WI38 (cell line): ENCODE measurements at regions not wholly inside any gene's neighbourhood (a gene's known extent, or its start where the extent isn't known, plus 50 kb on each side); places are given as distances from the start of the nearest gene placed in this dataset.

Source experiments
- H3K4me3 ChIP-seq: 2 replicates; pipeline ENCODE4 v1.5.1; 2011; ENCODE audit warnings: low read depth, mild to moderate bottlenecking, control low read depth, low read length
- TF ChIP-seq, protein P1 (sequence below): IDR thresholded peaks from 2 replicates; pipeline ENCODE4 v1.5.1; 2012; ENCODE audit warnings: low read depth, mild to moderate bottlenecking, control low read depth, low read length

- TF ChIP-seq, protein P1, sequence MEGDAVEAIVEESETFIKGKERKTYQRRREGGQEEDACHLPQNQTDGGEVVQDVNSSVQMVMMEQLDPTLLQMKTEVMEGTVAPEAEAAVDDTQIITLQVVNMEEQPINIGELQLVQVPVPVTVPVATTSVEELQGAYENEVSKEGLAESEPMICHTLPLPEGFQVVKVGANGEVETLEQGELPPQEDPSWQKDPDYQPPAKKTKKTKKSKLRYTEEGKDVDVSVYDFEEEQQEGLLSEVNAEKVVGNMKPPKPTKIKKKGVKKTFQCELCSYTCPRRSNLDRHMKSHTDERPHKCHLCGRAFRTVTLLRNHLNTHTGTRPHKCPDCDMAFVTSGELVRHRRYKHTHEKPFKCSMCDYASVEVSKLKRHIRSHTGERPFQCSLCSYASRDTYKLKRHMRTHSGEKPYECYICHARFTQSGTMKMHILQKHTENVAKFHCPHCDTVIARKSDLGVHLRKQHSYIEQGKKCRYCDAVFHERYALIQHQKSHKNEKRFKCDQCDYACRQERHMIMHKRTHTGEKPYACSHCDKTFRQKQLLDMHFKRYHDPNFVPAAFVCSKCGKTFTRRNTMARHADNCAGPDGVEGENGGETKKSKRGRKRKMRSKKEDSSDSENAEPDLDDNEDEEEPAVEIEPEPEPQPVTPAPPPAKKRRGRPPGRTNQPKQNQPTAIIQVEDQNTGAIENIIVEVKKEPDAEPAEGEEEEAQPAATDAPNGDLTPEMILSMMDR: no peak
- H3K4me3 ChIP-seq: no peak overlapping the region
Observed at GRCh38 chr5:120219988-120220387, 244.1 kb upstream of the PRR16 start.

DNA sequence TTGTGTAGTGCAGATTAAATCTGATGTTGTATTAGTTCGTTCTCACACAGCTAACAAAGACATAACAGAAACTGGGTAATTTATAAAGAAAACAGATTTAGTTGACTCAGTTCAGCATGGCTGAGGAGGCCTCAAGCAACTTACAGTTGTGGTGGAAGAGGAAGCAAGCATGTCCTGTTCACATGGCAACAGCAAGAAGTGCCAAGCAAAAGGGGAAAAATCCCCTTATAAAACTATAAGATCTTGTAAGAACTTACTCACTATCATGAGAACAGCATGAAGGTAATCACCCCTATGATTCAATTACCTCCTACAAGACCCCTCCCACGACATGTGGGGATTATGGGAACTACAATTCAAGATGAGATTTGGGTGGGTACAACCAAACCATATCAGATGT lies 238.6 kb upstream of the PRR16 start:
- no peak overlapping the region for H3K4me3 ChIP-seq
- TF ChIP-seq, protein P1: no peak

GRCh38 chr5:120228262-120229031 lies 235.7 kb upstream of the PRR16 start:
- H3K4me3 ChIP-seq: no peak overlapping the region
- TF ChIP-seq, protein P1: 0 out of 2 replicates have a peak, but pooled peaks have one; percentile 9

- TF ChIP-seq, protein P1: no peak
- no peak overlapping the region for H3K4me3 ChIP-seq
Observed at GRCh38 chr5:120229036-120229435, 235.1 kb upstream of the PRR16 start.

- H3K4me3 ChIP-seq: no peak overlapping the region
- TF ChIP-seq, protein P1: no peak
Observed at GRCh38 chr5:120231563-120231962, 232.5 kb upstream of the PRR16 start.

DNA sequence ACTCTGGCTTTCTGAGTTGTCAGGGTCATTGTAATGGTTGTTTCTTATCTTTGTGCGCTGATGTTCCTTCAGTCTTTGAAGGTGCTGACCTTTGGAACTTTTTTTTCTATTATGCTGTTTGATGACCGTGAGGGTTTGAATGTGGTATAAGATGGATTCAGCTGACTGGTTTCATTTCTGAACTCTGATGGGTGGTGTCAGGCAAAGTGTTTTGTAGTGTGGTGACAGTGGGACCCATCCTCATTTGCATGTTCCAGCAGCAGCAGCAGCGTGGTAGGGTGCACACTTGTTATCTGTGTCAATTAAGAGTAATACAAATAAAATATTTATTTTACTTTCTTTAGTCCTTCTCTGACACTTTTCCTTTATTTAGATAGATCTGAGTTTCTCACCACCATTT lies 227.7 kb upstream of the PRR16 start:
- H3K4me3 ChIP-seq: no peak overlapping the region
- TF ChIP-seq, protein P1: no peak

DNA sequence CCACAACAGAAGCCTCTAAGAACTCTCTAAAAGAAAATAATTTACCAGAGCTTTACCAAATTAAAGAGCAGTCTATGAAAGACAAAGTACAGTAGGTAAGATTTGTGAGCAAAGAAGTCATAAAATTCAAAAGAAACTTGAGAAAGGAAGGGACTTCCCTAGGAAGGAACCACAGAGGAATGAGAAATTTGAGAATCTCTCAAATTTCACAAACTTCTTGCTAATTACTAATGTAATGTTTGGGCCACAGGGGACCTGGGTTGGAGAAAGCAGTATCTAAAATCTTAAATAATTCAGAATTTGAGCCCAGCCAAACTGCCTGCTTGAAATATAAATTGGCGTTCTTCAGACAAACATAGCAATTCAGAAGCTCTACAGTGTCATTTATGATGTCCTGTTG lies 225.0 kb upstream of the PRR16 start:
- TF ChIP-seq, protein P1: no peak
- no peak overlapping the region for H3K4me3 ChIP-seq
